NCI-H2081 (cell line): ENCODE measurements at regions not wholly inside any gene's neighbourhood (a gene's known extent, or its start where the extent isn't known, plus 50 kb on each side); places are given as distances from the start of the nearest gene placed in this dataset.
"Not testable (repeated sequence)": the region's sequence is repeated elsewhere in the genome, so short reads cannot be mapped to it uniquely, and the experiment has no call there.

ENCODE experiments used
- DNase-seq, 2 experiments: peaks; one replicate each; lab custom pipeline; 2025; lab: John Stamatoyannopoulos, UW

GRCh38 chr12:34304001-34304400 lies 281.7 kb downstream of the ALG10 start:
- DNase-seq = no peak

GRCh38 chr12:34304546-34304945 lies 282.2 kb downstream of the ALG10 start:
- no peak for DNase-seq

GRCh38 chr12:34305176-34305575 lies 282.9 kb downstream of the ALG10 start:
- no peak for DNase-seq

GRCh38 chr12:34306133-34306830 lies 284.0 kb downstream of the ALG10 start:
- no peak for DNase-seq

GRCh38 chr12:34309806-34310804 lies 287.8 kb downstream of the ALG10 start:
- DNase-seq = not testable (repeated sequence)

GRCh38 chr12:34311337-34311736 lies 289.0 kb downstream of the ALG10 start:
- DNase-seq = no peak

- no peak for DNase-seq
Observed at GRCh38 chr12:34327671-34328070, 305.4 kb downstream of the ALG10 start.

GRCh38 chr12:34333337-34333736 lies 311.0 kb downstream of the ALG10 start:
- no peak for DNase-seq

- DNase-seq = no peak
Observed at GRCh38 chr12:34334538-34334937, 312.2 kb downstream of the ALG10 start.

- DNase-seq = no peak
Observed at GRCh38 chr12:34334953-34335743, 312.9 kb downstream of the ALG10 start.

GRCh38 chr12:34335819-34336262 lies 313.5 kb downstream of the ALG10 start:
- no peak for DNase-seq

GRCh38 chr12:34336619-34337465 lies 314.5 kb downstream of the ALG10 start:
- DNase-seq = no peak

- no peak for DNase-seq
Observed at GRCh38 chr12:34338751-34339150, 316.5 kb downstream of the ALG10 start.

- DNase-seq = no peak
Observed at GRCh38 chr12:34339922-34340321, 317.6 kb downstream of the ALG10 start.

GRCh38 chr12:34340534-34341361 lies 318.5 kb downstream of the ALG10 start:
- DNase-seq = no peak

GRCh38 chr12:34341362-34341733 lies 319.1 kb downstream of the ALG10 start:
- no peak for DNase-seq

- no peak for DNase-seq
Observed at GRCh38 chr12:34342048-34342447, 319.8 kb downstream of the ALG10 start.

GRCh38 chr12:34343345-34343744 lies 321.0 kb downstream of the ALG10 start:
- no peak for DNase-seq

- DNase-seq = no peak
Observed at GRCh38 chr12:34343766-34344165, 321.5 kb downstream of the ALG10 start.

GRCh38 chr12:34344851-34345522 lies 322.7 kb downstream of the ALG10 start:
- no peak for DNase-seq
